HG02943 (cell line): ENCODE measurements at regions not wholly inside any gene's neighbourhood (a gene's known extent, or its start where the extent isn't known, plus 50 kb on each side); places are given as distances from the start of the nearest gene placed in this dataset.
"Not testable (repeated sequence)": the region's sequence is repeated elsewhere in the genome, so short reads cannot be mapped to it uniquely, and the experiment has no call there.

Source experiments
- ATAC-seq: cut with Tn5 transposase; IDR thresholded peaks from one replicate; pipeline ENCODE4 v1.9.1; 2021; ENCODE audit warnings: mild to moderate bottlenecking, low read depth, moderate library complexity; ENCODE audit not compliant: unreplicated experiment

DNA sequence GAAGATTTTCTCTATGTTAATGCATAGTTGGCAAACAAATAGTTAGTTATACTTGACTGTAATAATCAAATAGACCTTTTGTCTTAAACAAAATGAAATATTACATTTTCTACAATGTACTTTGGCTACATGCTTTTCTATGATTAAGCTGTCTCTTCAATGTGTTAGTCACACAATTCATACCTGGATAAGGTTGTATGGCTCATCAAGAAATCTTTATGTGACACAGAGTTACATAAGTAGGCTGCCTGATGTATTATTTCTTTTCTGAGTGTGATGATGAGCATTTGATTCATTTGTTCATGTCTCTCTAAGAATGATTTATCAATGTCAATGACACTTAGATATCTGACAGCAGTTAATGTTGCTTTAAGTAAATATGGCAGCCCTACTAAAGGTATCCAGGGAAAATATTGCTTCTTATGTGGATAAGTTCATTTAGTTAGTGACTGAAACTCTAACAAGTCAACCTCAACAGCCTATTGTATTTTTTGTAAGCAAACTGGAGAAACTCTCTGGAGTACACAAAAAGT is 157.4 kb upstream of the SOX2 start:
- ATAC-seq: no peak

DNA sequence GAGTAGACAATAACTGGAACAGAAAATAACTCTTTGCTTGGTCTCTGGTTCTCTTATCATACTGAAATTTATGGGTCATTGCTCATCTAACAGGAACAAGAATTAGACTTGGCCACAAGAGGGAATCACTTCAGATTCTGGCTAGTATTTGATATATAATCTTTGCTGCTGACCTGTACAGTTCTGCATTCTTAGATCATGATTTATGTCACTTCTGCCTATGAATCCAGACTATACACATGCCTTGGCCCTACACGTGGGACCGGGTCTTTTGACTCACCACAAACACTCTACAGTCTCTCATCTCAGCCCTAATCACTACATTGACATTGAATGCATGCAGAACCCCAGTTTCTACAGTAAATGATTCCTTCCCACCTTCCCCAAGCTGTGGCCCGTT is 162.5 kb upstream of the SOX2 start:
- no peak for ATAC-seq

DNA sequence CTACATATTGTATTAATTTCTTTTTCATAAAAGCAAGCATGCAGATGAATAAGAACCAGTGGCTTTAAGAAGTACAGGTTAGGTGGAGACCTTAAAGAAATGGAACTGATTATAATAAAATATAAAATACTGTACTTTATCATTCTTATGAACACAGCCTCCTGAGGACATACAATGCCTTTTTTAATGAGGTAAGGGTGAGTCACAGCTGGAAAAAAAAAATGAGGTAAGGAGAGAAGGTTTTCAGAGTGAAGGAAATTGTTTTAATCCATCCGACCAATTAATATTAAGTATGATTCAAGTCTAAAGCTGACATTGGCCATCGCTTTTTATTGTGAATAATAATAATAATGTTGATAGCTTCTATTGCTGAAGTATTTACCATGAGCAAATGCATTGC is 170.3 kb upstream of the SOX2 start:
- no peak for ATAC-seq

DNA sequence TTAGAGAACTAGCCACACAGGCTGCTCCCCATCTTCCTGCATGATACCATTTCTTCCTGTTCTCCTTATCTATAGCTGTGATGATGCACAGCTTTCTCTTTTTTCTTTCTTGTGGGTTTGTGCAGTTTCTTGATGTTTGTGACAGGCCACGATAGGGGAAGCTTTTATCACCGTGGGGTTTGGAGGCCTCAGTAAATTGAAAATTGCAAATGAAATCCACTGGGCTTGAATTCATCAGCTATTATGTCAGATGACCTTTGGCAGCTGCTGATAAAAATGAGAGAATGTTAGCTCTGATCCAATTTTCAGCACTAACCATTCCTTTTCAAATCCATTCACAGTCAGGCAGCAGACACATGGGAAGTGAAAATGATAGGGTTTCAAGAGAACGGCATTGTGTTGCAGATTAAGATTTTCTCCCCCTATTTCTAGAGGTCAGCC is 176.9 kb upstream of the SOX2 start:
- no peak for ATAC-seq

DNA sequence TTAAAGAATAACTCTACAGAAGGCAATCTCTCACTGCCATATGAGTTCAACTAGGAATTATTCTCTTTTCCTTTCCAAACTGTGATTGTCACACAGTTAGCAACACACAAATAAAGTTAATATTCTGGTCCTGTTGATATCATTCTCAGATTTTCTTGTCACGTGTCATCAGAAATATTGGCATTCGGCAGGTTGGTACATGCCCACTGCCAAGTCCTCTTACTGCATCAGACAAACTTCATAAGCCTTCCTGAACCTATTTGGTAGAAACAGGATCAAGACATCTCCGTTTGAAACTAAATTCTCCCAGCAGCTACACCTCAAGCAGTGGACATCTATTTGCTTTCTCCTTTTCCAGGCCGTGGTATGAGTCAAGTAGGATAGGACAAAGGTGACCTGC is 177.9 kb upstream of the SOX2 start:
- ATAC-seq: no peak

DNA sequence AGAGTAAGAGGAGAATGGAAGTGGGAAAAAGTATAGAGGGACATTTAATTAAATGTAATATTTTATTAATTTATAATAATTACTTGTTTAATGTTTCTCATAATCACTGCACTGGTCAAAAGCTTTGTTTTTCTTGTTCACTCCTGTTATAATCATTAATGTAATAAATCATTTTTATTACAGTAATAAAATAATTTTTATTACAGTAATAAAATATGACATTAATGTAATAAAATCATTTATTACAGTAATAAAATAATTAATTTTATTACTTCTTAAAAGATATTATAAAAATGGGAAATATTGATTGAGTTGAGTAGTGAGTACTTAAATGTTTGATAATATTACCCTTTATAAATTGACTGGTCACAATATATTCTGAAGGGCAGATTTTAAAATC is 181.1 kb upstream of the SOX2 start:
- ATAC-seq: no peak

DNA sequence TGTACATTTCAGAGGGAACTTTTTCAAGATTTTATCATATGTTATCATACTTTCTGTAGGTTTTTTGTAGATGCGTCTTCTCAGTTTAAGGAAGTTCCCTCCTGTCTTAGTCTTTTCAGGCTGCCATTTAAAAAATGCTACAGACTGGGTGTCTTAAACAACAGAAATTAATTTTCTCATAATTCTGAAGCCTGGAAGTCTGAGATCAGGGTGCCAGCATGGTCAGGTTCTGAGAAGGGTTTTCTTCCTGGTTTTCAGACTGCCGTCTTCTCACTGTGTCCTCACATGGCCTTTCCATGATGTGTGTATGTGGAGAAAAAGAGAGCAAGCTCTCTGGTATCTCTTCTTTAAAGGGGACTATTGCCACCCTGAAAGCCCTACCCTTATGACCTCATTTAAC is 189.9 kb upstream of the SOX2 start:
- ATAC-seq: no peak

DNA sequence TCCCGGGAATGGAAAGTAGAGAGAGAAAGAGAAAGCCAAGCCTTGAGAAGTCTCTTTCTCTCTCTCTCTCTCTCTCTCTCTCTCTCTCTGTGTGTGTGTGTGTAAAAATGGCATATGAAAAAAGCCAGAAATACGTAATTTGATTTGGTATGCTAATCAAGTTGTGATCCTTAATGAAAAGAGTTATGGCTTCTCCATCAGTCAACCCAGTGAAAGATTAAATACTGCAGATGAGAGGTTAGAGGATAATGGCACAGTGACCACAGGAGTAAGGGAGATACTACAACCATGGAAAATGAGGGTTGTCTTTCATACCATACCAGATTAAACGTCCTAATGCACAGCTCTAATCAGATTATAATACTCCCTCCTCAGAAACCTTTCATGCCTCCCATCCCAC is 193.5 kb upstream of the SOX2 start:
- ATAC-seq: no peak

DNA sequence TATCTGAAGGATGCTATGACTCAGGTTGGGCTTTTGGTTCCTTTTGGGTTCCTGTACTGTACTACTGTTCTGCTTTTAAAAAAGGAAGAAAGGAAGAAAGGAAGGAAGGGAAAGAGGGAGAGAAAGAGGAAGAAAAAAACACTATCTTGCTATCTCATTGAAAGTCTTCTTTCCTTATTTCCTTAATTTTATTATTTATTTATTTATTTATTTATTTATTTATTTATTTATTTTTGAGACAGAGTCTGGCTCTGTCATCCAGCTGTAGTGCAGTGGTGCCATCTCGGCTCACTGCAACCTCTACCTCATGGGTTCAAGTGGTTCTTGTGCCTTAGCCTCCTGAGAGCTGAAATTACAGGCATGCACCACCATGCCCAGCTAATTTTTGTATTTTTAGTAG is 198.9 kb upstream of the SOX2 start:
- no peak for ATAC-seq

DNA sequence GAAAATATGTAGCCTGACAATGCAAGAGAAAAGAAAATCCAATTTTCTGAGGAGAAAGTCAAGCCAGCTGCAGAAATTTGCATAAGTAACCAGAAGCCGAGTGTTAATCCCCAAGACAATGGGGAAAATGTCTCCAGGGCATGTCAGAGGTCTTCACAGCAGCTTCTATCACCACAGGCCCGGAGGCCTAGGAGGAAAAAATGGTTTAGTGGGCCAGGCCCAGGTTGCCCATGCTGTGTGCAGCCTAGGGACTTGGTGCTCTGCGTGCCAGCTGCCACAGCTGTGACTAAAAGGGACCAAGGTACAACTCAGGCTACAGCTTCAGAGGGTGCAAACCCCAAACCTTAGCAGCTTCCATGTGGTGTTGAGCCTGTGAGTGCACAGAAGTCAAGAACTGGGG is 201.2 kb upstream of the SOX2 start:
- ATAC-seq: no peak

DNA sequence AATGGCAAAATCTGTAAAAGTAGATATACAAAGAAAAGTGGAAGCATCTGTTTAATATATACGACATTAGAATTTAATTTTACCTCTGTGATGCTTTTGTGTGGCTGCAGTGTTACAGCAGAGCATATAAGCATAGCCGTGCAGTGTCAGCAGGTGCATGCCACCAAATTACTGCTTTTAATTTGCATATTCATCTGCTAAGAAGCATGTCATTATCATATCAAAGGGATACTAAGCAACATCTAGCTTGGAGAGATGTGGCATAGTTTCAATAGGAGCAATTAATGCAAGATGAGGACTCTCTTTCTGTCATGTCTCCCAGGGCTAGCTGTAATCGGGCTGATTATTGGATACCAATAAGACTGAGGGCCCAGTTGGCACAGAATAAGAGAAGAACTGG is 214.4 kb upstream of the SOX2 start:
- no peak for ATAC-seq

DNA sequence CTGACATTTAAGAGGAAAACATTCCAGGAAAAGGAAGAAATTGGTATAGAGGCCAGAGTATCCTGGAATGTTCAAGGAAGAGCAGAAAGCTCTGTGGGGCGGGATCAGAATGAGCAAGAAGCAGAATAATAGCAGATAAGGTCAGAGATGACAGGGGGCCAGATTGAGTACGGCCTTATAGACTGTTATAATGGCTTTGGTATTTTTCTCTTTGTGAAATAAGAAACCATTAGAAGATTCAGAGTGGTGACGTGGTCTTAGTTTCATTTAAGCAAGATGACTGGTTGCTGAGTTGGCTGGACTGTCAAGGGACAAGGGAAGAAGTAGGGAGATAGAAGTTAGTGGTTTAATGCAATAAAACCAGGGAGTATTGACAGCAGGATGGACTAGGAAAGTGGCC is 218.3 kb upstream of the SOX2 start:
- ATAC-seq: no peak

DNA sequence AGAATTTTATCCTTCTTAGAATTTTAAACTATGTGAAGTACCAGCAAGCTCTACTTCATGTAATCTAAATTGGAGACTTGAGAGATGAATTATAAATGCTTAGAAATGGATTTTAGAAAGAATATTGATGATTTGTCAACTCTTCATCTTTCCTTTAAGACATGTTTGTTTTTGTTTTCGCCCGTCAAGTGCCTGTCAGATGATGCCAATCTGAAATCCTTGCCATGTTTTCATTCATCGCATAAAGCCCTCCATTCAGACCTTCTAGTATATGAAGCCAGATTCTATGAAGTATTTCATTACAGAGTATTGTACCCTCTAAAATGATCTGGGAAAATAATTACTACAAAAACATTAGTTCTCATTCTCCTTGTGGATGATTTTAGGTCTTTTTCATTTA is 223.2 kb upstream of the SOX2 start:
- no peak for ATAC-seq

DNA sequence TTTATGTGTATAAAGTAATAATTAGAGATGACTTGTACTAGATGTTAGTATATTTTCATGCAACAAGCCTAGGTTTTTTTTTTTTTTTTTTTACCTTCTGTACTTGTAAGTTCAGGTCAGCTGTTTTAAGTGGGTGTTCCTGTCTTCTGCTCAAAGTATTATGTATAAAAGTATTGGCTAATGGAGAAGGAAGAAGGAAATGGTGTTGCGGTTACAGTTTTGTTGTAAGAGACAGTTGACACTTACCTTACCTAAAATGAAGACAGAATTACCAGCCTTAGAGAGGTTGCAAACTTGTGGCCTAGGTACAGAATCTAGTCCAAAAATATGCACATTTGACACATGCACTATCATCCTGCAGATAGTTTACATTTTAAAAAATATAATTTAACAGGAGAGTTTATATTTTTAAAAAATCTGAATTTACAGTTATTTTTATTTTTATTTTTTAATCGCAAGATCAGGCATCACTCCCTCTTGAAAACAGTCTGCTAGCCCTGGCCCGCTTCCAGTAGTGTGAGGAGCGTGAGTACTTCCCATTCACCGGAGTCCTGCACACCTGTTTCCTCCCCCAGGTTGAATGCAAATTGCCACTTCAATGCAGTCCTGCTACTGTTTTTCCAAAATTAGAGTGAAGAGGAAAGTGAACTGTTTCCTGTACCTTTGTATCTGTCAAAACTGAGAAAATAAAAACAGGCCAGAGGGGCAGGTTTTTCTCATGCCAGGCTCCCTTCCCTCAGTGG is 224.3 kb upstream of the SOX2 start:
- ATAC-seq: no peak

DNA sequence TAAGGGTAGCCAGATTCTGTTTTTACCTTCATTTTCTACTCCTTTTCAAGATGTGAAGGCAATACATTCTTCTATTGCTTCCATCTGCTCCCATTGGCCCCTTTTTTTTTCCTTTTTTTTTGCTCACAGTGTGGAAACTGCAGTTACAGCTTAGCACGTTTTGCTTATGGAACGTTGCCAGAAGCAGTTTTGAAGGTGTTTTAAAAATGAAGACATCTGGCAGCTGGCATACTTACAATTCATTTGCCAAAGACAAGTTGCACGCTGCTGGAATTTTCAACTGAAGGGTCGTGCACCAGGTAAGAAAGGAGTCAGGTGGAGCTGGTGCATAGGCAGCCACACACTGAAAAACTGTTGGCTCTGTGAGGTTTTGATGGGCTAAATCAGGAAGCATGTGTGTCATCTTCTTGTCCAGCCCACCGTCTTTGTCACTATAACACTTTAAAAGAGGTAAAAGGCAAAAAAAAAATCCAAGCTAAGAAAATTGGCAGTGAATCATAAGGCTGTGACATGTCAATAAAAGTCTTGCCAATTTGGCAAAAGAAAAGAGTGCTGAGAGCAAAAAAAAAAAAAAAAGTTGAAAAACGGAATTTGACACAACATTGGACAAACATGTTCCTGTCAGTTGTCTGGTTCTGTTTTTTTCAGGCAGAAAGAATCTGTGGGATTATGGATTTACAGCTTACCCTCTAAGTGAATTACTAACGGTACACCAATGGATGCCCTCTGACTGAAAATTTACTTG is 225.4 kb upstream of the SOX2 start:
- no peak for ATAC-seq

DNA sequence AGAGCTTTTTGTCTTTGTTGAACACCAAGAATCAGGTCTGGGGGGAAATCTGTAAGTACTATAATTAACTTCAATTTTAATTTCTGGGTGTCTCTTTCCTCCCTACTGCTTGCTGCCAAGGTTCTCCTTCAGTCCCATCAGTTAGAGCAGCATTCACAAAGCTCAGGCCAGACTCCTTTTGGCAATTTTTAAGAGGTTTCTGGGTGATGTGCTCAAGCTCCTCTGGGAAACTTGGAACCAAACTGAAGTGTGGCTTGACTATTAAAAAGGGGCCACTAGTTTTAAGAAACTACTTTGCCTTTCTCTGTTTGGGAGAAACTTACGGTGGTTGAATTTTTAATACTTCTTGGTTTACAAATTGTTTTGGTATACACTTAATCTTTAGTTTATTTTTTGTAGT is 227.7 kb upstream of the SOX2 start:
- ATAC-seq: no peak

DNA sequence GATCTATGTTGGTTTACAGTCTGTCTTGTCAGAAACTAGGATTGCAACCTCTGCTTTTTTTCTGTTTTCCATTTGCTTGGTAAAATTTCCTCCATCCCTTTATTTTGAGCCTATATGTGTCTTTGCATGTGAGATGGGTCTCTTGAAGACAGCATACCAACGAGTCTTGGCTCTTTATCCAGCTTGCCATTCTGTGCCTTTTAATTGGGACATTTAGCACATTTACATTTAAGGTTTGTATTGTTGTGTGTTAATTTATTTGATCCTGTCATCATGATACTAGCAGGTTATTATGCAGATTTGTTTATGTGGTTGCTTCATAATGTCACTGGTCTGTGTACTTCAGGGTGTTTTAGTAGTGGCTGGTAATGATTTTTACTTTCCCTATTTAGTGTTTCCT is 236.6 kb upstream of the SOX2 start:
- ATAC-seq: not testable (repeated sequence)

DNA sequence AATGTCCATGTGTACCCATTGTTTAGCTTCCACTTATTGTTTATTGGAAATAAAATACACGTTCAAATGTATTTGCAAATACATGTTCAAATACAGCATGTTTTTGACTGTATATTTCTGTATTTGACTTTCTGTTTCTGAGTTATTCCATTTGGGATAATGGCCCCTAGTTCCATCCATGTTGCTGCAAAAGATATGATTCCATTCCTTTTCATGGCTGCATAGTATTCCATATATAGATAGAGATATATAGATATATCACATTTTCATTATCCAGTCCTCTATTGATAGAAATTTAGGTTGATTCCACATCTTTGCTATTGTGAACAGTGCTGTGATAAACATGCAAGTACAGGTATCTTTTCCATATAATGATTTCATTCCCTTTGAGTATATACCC is 241.4 kb upstream of the SOX2 start:
- no peak for ATAC-seq

DNA sequence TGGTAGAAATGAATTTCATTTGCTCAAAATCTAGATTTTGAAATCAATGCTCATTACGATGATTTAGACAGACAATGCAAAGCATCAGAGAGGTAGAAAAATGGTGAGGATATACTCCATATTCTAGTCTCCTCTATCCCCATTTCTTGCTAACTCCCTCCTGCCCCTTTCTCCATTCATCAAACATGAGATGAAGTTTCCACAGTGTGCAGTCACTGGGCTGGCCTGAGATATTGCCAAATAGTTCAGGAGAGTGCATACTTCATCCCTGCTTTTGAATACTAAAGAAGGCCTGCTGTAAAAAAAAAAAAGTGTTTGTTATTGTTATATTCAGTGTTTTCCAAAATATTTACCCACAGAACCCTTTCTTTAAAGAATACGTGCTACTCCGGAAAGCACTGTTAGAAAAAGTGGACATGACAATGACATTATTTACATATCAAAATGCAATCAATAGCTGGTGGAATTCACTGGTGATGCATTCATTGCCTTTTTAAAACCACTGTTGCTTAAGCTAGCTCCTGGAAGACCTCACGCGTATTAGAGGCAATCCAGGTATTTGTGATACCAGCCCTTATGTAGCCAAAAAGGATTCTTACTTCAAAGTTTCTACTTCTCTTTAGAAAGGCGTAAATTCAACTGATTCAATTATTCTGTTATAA is 247.6 kb upstream of the SOX2 start:
- no peak for ATAC-seq

DNA sequence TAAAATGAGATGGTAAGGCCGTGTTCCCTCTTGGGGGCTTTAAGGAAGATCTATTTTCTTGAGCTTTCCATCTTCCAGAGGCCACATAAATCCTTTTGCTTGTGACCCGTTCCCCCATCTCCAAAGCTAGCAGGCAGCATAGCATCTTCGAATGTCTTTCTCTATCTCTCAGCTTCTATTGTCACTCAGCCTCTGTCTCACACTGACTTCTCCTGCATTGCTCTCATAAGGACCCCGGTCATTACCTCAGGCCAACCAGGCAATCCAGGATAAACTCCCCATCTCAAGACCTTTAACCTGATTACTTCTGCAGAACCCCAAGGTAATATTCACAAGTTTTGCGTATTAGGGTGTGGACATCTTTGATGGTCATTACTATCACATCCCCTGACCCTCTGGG is 250.3 kb upstream of the SOX2 start:
- no peak for ATAC-seq

DNA sequence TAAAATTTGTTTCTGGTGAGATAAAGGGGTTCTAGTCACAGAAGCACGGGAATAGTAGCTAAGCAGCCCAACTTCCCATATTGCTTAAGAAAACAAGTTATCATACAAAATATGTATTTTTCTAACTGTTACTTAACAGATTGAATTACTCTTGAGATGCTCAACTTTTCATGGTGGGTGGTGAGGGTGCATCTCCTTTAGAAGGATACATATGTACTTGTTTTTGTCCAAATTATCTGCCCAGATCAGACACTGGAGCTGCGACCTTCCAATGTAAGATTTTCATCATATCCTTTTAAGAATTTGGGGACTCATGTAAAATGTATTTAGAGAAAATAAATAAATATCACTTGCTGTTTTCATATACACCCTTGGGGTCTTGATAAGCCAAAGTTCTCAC is 252.2 kb upstream of the SOX2 start:
- ATAC-seq: no peak

DNA sequence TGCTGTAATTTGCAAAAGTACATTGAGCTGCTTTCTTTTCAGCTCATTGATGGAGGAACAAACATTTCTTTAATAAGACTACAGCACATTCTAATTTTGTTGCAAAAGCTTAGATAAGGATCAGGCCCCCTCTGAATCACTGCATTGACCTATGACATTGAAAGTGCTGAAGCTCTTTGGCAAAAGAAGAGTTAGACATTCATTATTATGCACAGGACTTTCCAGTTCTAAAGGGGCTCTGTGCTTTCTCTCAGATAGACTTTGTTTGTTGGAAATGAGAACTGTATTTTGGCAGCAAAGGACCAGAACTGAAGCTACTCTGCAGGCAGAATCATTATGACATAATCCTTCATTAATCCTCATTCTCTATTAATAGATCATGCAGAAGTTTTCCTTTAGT is 252.9 kb upstream of the SOX2 start:
- no peak for ATAC-seq
